ES-I3 (cell line): ENCODE measurements at regions not wholly inside any gene's neighbourhood (a gene's known extent, or its start where the extent isn't known, plus 50 kb on each side); places are given as distances from the start of the nearest gene placed in this dataset.
"Not testable (repeated sequence)": the region's sequence is repeated elsewhere in the genome, so short reads cannot be mapped to it uniquely, and the experiment has no call there.

ENCODE experiments used
- H3K36me3 ChIP-seq: 2 replicates; pipeline ENCODE4 v1.6.1; 2013; ENCODE audit warnings: mild to moderate bottlenecking, low read length, control low read depth, moderate library complexity; ENCODE audit not compliant: insufficient read depth
- H3K4me1 ChIP-seq: 2 replicates; pipeline ENCODE4 v1.6.1; 2013; ENCODE audit warnings: mild to moderate bottlenecking, control low read depth, low read length; ENCODE audit not compliant: insufficient read depth
- H3K9ac ChIP-seq: 2 replicates; pipeline ENCODE4 v1.6.1; 2013; ENCODE audit warnings: low read depth, mild to moderate bottlenecking, low read length, moderate library complexity
- H3K9me3 ChIP-seq: 2 replicates; pipeline ENCODE4 v1.6.1; 2013; ENCODE audit warnings: mild to moderate bottlenecking, low read length, moderate library complexity; ENCODE audit not compliant: control insufficient read depth, insufficient read depth

DNA sequence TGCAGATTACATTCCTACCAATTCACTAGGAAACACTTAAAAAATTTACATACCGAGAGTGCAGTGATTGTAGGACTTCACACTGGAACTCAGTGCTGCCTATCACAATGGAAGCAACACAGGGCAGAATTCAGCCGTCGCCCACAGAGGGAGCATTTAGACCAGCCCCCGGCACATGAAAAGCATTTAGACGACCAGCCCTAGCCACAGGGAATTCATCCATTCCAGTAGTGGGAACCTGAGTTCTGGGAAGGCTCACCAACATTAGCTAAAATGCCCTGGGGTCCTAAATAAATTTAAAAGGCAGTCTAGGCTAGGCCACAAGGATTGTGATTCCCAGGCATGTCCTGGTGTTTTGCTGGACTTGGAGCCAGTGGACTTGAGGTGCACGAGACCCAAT, 155.2 kb downstream of the LIG4 start:
- no peak overlapping the region for H3K9ac ChIP-seq
- H3K9me3 ChIP-seq: no peaks in the 10 kb centered on the region; the same call in 1 of the 2 replicates

DNA sequence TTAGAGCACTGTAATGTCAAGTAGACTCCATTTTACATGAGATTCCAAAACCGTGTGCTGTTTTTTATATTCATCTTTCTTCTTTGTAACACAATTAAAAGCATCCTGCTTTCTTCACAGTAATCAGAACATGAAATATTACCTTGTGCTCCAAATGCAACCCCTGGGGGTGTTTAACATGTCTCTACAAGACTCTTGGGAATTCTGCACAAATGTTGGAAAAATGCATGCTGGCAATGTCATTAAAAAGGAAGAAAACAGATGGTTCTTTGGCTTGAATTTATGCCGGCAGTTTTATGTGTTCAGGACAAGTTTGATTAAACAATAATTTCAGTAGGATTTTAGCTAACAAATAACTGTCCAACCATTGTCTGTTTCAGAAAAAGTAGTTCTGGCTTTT, 159.1 kb downstream of the LIG4 start:
- H3K36me3 ChIP-seq: no peaks in the 10 kb centered on the region
- H3K4me1 ChIP-seq: no peaks in the 10 kb centered on the region
- no peaks in the 10 kb centered on the region for H3K9me3 ChIP-seq
- H3K9ac ChIP-seq: no peak overlapping the region

More for the DNA sequence above, 155.2 kb downstream of the LIG4 start:
- Histone ChIP-seq H3K4me1 (no peaks in the 10 kb centered on the region), H3K36me3 (no peaks in the 10 kb centered on the region)

DNA sequence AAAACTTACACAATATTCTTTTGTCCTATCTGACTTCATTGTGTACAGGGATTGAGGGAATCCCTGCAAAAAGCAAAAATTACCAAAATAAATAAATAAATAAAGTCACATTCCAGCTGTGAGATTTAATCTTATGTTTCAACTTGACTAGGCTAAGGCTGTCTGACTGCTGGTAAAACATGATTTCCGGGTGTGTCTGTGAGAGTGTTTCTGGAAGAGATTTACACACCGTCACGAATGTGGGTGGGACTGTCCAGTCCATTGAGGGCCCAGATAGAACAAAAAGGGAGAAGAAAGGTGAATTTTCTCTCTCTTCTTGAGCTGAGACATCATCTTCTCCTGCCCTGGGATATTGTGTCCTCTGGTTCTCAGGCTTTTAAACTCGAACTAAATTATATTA, 166.1 kb downstream of the LIG4 start:
- no peak overlapping the region for H3K9ac ChIP-seq
- H3K36me3 ChIP-seq: no peaks in the 10 kb centered on the region
- H3K9me3 ChIP-seq: no peaks in the 10 kb centered on the region
- no peaks in the 10 kb centered on the region for H3K4me1 ChIP-seq

DNA sequence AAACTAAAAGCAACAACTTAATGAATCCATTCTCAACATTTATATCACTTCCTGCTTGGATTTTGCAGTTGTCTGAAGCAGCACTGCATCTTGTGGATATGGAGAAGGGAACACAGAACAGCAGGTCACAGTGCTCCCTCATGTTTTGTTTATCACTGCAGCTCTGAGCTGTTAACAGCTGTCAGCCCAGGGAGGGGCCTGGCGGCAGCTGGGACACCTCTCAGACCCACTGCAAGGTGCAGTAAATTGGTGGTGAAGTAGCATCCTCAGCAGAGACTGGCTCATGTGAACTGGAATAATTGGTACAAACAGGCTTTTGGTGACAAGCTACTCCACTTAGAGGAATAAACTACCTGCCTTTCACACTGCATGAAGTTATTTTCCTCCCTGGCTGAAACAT, 170.4 kb downstream of the LIG4 start:
- Histone ChIP-seq H3K4me1 (no peaks in the 10 kb centered on the region), H3K9me3 (no peaks in the 10 kb centered on the region), H3K9ac (no peak overlapping the region), H3K36me3 (no peaks in the 10 kb centered on the region)

DNA sequence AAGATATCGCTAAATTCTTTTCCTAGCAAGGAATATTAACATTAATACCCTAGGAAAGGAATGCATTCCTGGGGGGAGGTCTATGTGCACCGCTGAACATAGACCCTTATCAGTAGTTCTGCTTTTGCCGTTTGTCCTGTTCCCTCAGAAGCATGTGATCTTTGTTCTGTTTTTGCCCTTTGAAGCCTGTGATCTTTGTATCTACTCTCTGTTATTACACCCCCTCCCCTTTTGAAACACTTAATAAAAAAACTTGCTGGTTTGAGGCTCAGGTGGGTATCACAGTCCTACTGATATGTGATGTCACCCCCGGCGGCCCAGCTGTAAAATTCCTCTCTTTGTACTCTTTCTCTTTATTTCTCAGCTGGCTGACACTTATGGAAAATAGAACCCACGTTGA, 172.5 kb downstream of the LIG4 start:
- H3K9me3 ChIP-seq, H3K9ac ChIP-seq, H3K4me1 ChIP-seq, H3K36me3 ChIP-seq: not testable (repeated sequence)

DNA sequence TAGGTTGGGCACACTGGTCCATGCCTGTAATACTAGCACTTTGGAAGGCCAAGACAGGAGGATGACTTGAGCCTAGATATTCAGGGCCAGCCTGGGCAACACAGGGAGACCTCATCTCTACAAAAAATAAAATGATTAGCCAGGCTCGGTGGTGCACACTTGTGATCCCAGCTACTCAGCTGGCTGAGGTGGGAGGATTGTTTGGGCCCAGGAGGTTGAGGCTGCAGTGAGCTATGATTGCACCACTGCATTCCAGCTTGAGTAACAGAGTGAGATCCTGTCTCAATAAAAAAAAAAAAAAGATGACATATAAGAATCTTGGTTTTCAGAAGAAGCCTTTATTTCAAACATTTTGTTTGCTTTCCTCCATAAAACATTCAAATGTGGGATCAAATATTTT, 178.0 kb downstream of the LIG4 start:
- H3K9ac ChIP-seq: no peak overlapping the region
- no peaks in the 10 kb centered on the region for H3K36me3 ChIP-seq
- H3K9me3 ChIP-seq: no peaks in the 10 kb centered on the region
- H3K4me1 ChIP-seq: no peaks in the 10 kb centered on the region

DNA sequence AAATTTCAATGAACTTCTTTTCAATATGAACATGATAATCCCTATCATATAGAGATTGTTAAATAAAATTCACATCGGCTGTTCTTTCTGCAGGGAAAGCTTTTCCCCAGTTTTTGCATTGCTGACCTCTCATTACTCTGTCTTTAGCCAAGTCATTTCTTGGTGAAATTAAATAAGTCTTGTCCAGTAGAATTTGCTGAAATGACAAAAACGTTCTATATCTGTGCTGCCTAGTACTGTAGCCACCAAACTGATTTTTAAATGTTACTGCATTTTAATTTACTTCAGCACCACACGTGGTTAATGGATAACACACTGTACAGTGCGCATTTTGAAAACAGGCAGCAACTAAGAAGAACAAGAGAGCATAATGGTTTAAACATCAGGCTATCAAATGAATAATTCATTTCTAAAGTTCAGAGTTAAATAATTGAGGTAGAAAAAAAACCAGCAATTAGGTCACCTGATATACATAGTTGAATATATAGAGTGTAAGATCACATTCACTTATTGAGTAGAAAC, 178.9 kb downstream of the LIG4 start:
- Histone ChIP-seq H3K4me1 (no peaks in the 10 kb centered on the region; the same call in 1 of the 2 replicates), H3K9me3 (no peaks in the 10 kb centered on the region), H3K36me3 (no peaks in the 10 kb centered on the region), H3K9ac (no peak overlapping the region)

DNA sequence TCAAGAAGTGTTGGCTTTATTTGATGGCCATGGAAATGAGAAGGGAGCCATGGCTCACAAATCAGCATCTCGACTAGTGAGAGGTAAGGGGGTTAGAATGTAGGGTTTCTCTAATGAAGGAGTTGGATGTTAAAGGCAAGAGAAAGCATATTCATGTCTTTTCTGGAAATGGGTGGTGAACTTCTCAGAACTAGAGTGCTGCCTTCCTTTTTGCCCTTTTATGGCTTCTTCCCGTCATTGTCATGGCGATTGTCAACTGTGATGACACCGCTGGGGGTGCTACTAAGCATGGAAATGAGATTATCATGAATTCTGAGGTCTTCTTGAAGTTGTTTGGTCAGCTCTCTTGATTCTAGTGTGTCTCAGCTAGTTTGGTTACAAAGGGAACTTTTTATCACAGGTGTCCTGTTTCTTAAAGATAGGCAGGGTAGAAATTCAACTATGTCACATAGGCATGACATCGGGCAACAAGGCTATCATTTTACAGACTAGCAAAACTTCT, 180.4 kb downstream of the LIG4 start:
- H3K4me1 ChIP-seq: no peaks in the 10 kb centered on the region; the same call in 1 of the 2 replicates
- no peaks in the 10 kb centered on the region for H3K36me3 ChIP-seq
- no peaks in the 10 kb centered on the region for H3K9me3 ChIP-seq
- no peak overlapping the region for H3K9ac ChIP-seq

DNA sequence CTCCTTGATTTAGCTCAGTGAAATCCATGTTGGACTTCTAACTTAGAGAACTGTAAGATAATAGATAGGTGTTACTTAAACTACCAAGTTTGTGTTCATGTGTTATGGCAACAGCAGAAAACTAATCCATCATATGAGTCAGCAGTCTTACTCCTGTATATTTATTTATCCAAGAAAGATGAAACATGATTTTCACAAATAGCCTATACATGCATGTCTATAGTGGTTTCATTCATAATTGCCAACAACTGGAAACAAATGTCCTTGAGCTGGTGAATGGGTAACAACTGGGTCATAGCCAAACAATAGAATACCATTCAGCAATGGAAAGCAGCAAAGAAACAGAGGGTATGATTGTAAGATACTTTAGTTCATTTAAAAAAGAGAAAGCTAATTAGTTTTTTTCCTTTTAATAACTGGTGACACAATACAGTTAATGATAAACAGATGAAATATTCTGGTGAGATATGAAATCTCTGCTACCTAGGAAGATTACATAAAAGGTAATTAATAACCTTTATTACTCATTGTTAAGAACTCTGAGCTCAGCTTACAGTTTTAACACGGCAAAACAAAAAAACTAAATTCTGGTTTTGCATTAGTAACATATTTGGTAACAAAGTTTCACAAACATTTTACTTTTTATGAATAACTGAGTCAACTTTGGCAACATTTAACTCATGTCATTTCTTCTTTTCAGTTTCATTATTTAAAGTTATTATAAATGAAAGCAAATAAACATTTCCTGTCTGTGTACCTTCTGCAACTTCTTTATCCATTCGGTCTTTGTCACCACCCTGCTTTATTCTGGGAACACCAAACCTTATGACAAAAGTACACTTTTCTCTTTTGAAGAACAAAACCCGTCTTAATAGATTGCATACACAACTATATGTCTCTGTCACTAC, 181.3 kb downstream of the LIG4 start:
- H3K36me3 ChIP-seq: no peaks in the 10 kb centered on the region
- H3K9ac ChIP-seq: no peak overlapping the region
- no peaks in the 10 kb centered on the region for H3K9me3 ChIP-seq
- no peaks in the 10 kb centered on the region; the same call in 1 of the 2 replicates for H3K4me1 ChIP-seq

DNA sequence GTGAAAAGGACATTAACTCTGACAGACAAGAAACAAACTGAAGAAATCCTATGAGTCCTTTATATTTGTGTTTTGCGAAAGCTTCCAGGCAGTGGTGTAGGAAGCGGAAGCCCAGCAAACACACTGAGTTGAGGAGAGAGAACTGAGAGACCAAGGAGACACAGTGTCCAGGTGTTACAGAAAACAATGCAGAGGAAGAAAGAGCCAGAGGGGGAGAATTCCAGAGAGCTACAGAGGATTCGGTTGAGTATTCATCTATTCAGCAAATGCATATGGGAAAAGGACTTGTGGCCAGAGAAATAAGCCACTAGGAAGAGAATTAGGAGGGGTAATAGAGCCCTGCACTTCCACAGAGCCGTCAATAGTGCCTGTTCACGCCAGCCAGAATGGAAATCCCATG, 183.5 kb downstream of the LIG4 start:
- H3K4me1 ChIP-seq: peaks cover 7% of the 10 kb centered on the region; the same call in 1 of the 2 replicates
- H3K36me3 ChIP-seq: no peaks in the 10 kb centered on the region
- H3K9ac ChIP-seq: no peak overlapping the region
- H3K9me3 ChIP-seq: no peaks in the 10 kb centered on the region

DNA sequence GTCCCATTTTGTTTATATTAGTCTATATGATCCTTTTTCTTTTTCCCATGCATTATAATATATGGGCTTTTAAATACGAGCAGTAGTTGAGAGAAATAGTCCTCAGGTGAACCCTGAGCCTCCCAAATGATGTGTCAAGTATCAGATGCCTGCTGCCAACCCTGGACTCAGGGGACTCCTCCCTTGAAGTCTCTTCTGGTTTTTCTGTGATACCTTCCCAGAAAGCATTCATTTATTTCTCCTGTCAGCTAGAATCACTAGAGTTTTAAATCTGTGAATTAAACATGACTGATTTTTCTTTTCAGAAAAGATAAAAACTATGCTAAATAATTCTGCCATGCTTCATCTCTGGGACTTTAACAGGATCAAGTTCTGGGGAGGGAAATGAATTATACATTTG, 184.6 kb downstream of the LIG4 start:
- no peaks in the 10 kb centered on the region for H3K9me3 ChIP-seq
- H3K36me3 ChIP-seq: no peaks in the 10 kb centered on the region
- H3K4me1 ChIP-seq: peaks cover 10% of the 10 kb centered on the region; the same call in 1 of the 2 replicates
- no peak overlapping the region for H3K9ac ChIP-seq

DNA sequence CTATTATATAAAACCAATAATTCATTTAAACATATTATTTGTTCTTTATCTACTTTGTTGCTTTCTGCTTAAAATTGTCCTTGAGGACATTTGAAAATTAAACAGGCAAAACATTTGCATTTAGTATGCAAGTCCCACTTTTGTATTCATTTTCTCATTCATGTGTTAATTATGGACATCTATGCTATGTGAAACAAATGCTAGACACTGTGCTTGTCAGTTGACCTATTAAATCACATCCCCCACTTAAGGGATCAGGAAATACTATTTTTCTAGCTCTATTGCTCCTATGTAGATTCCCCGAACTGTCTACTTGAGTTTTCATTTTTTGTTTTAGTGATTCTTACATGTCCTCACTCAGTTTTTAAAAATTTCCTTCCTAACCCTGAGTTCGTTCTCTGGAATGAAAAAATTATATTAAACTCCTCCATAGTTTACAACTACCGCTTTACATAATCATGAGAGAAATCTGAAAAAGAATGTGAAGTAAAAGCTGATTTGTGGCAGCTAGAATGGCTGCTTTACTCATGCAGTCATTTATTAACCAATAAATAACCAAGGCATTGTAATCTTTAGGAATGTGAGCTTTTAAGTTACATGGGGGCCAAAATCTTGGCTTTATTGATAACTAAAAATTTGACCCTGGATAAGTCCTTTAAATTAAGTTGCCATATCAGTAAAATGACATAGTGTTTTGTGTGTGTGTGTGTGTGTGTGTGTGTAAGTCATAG, 188.5 kb downstream of the LIG4 start:
- no peak overlapping the region for H3K9ac ChIP-seq
- no peaks in the 10 kb centered on the region for H3K9me3 ChIP-seq
- no peaks in the 10 kb centered on the region for H3K36me3 ChIP-seq
- peaks cover 10% of the 10 kb centered on the region; the same call in 1 of the 2 replicates for H3K4me1 ChIP-seq

DNA sequence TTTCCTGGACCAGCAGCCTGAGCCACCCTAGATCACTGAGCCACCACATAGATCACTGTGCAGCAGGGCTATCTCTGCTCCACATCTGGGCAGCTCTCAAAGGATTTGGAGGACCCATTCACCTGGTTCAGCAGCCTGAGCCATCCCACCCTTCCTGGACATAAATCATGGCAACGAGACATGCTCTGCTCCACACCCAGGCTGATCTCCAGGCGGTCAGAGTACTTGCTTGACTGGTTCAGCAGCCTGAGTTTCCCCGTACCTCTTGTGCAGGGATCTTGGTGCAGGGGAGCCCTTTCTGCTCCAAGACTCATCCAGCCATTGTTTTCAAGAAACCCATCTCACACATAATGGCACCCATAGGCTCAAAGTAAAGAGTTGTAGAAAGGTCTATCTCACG, 195.3 kb downstream of the LIG4 start:
- no peak overlapping the region for H3K9ac ChIP-seq
- no peaks in the 10 kb centered on the region for H3K4me1 ChIP-seq
- H3K9me3 ChIP-seq: peaks cover 9% of the 10 kb centered on the region; the same call in 1 of the 2 replicates
- H3K36me3 ChIP-seq: no peaks in the 10 kb centered on the region

DNA sequence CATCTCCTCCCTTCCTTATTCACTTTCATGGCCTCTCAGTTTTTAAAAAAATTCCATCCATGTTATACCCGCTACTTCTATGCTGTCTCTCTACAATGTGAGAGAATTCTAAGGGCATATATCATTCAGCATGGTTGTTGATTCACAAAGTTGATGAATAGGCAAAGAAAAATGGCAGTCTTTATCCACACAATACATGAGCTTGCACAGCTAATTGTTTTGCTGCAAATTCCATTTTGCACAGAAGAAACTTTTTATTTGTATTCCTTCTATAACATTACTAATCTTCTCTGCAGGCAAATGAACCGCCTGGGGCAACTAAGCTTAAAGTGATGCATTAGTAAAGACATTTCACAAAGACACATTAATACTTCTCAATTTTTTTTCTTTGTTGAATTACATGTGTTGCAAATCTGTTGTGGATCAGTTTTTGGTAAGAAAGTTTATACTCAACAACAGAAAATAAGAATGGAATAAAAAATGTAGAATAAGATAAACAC, 196.9 kb downstream of the LIG4 start:
- H3K9me3 ChIP-seq: peaks cover 9% of the 10 kb centered on the region; the same call in 1 of the 2 replicates
- no peak overlapping the region for H3K9ac ChIP-seq
- no peaks in the 10 kb centered on the region for H3K4me1 ChIP-seq
- no peaks in the 10 kb centered on the region for H3K36me3 ChIP-seq
